NCI-H524 treated with DMSO at 0.1 percent for 48 hours (cell line): ENCODE measurements at regions not wholly inside any gene's neighbourhood (a gene's known extent, or its start where the extent isn't known, plus 50 kb on each side); places are given as distances from the start of the nearest gene placed in this dataset.
"Not testable (repeated sequence)": the region's sequence is repeated elsewhere in the genome, so short reads cannot be mapped to it uniquely, and the experiment has no call there.

Experiments
- DNase-seq: peaks from one replicate; lab custom pipeline; 2025; lab: John Stamatoyannopoulos, UW

- no peak for DNase-seq
Measured at GRCh38 chr7:23938215-23938614, 228.2 kb downstream of the STK31 start.

GRCh38 chr7:23938937-23939552 lies 229.0 kb downstream of the STK31 start:
- DNase-seq: peak; percentile 12

- DNase-seq: not testable (repeated sequence)
Measured at GRCh38 chr7:23939747-23940146, 229.7 kb downstream of the STK31 start.

GRCh38 chr7:23941551-23941950 lies 231.5 kb downstream of the STK31 start:
- no peak for DNase-seq

DNA sequence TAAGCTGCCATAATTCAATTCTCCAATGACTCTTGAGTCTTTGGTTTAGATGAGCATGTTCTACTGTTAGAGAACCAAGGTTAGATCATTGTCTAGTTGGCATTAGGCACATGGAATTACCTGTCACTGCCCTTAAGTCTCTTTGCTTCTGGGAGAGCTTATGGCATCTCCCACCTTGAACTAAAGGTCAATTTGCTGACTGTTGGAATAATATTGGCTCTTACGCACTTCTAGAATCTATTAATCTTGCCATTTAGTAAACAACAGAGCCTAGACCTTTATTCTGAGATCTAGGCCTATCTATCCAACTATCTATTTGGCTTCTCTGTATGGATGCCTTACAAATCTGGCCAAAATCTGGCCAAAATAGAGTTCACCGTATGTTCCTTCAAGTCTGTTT lies 232.0 kb downstream of the STK31 start:
- no peak for DNase-seq

GRCh38 chr7:23944131-23944530 lies 234.1 kb downstream of the STK31 start:
- DNase-seq: no peak

- DNase-seq: no peak
Measured at GRCh38 chr7:23945472-23945871, 235.5 kb downstream of the STK31 start.

DNA sequence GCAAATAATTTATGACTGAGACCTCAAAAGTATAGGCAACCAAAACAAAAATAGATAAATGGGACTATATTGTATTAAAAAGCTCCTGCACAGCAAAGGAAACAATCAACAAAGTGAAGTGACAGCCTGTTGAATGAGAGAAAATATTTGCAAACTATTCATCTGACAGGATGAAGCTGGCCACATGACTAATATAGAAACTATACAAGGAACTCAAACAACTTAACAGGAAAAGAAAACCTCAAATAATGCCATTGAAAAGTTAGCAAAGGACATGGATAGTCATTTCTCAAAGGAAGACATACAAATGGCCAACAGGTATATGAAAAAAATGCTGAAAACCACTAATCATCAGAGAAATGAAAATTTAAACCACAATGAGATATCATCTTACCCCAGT lies 245.1 kb downstream of the STK31 start:
- DNase-seq: no peak

DNA sequence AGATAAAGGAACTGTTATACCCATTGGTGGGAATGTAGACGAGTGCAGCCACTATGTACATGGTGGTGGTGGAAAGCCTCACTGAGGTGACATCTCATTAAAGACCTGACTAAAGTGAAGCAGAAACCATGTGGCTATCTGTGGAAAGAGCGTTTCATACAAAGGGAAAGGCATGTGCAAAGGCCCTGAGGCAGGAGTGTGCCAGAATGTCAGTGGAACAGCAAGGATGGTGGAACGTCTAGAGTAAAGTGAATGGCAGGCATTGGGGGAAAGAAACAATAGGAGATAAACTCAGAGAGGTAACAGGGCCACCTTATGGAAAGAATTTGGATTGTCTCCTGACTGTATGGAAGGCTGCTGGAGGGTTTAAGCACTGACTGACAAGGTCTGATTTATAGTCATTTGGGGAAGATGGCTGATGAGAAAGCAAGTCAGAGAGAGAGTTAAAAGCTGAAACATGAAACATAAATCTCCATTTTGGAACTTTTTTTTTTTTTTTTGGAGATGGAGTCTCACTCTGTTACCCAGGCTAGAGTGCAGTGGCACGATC lies 245.7 kb downstream of the STK31 start:
- no peak for DNase-seq

DNA sequence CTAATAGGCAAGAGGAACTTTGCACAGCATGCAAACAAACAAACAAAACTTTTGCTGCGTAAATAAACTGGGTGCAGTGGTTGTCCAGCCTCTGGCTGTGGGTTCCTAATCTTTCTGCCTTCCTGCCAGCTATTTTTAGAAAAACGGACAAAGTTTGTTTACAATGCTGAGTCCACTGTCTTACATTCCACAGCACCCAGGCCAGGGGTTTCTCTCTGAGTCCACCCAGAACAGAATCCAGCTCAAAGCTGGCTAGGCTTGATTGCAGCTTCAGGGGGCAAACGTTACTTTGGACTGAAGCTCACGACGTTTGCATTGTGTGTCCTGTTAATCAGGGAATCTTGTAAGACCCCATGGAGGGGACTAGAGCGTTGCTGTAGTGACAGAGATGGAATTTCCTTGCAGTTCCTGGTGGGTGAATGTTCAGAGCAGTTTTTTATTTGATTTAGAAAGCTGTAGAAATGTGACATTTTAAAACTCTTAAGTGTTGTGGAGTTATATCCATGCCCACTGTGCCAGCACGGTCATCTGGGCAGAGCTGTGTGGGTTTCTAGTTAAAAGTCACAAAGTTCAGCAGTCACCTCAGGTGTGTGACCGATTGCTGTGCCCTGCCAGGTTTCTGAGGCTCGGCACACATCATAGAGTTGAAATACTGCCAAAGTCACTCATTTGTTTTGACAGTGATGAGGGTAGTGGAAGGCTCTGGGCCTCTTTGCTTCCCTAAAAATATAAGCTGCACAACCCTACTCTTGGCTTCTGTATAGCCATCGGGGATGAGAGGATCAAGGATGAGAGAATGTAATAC lies 247.0 kb downstream of the STK31 start:
- no peak for DNase-seq

DNA sequence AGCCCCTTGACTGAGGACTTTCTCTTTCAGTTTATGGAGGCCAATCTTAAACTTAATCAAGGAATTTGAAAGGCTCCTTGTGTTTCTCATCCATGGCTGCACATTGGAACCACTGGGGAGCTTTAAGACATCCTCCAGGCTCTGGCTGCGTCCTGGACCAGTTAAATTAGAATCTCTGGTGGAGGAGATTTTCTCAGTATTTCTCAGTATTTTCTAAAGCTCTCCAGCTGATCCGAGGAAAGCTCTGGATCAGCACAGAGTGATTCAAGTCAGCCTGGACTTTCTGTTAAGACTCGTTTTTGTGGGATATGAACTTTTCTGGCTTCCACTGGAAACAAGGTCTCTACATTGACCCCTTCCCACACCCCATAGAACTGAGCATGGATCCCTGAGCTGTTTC lies 249.8 kb downstream of the STK31 start:
- DNase-seq: no peak

GRCh38 chr7:23960361-23960760 lies 250.3 kb downstream of the STK31 start:
- no peak for DNase-seq

DNA sequence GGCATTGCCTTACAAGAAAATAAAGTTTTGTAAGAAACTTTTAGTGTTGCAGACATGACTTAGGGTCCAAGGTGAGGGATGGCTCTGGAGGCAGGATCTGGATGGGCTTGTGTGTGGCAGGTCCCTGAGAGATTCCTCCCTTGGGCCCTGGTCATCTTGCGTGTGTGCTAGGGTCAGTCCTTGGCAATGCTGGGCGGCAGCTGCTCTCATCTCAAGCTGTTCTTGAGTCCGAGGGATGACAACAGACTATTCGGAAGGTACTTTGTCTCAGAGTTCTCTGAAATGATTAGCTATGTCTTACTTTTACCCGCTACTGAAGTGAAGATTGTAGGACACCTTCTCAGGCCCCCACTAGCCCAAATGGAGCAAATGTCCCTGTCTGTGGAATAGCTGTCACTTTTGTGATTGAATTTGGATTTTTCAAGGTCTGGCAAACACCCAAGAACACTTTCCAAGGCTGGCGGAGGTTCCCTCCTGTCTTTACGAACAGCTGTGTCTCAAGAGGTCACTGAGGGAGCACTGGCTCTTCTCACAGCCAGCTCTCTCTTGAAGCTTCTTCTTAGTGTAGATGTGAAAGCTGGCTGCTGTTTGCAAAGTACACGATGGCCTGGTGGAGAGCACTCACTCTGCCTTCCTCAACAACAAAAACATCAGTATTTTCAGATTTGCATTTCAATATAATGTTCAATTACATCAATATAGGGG lies 253.6 kb downstream of the STK31 start:
- no peak for DNase-seq

DNA sequence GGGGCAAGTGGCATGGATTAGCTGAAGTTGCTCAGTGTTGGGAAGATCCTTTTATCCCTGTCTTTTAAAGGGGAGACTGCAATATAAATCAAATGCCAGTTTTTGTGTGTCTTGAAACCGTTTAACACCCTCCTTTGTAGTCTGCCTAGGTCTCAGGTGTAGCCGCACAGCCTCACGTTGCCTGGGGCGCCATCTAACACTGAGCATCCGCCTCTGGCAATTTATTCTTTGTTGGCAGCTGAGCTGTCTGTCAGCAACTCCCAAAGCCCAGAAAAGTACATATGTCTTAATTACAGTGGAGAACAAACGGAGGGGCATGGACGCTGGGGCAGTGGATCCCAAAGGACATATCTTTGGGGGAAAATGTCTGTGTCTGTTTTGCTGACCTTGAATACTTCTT lies 254.7 kb downstream of the STK31 start:
- no peak for DNase-seq

- no peak for DNase-seq
Measured at GRCh38 chr7:23965296-23965695, 255.3 kb downstream of the STK31 start.

DNA sequence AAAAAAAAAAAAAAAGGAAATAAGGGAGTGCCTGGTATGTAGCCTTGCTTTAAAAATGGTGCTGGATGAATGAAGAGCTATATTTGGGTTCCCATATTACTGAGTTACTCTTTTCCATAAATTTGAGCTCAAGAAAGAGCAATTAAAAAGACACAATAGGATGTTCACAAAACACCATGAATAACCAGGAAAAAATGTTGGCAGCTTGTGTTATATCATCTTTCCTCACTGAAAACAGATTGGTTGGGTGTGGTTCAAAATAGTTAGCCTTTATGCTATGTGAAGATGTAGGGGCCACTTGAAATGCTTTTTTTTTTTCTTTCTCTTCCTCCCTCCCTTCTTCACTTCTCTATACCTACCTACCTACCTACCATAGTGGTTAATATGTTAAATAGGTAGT lies 256.9 kb downstream of the STK31 start:
- no peak for DNase-seq

DNA sequence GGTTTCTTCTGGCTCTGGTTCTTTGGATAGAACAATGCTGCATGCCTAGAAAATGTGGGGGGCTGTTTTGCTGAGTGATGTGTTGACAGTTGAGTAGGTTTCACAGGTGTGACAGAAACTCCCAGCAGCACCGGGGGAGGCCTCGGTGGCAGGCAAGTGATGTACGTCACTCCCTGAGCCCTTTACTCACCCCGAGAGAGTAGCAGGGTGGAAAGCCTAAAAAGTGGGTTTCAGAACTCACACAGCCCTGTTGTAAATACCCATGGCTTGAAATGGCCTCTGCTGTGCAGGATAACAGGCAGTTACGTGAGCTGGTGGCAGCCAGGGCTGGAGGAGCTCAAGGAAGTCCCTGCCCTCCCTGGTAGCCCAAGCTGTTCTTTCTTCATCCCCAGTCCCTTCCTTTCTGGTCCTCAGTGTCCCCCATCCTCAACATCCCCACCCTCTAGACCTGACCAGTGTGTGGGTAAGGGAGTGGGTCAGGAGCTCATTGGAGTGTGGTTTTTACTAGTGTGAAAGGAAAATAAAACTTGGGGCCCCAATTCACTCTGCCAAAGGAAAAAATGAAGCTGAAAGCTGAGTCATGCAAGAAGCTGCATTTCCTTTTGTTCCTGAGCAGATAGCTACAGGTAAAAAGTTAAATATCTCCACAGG lies 258.1 kb downstream of the STK31 start:
- no peak for DNase-seq

DNA sequence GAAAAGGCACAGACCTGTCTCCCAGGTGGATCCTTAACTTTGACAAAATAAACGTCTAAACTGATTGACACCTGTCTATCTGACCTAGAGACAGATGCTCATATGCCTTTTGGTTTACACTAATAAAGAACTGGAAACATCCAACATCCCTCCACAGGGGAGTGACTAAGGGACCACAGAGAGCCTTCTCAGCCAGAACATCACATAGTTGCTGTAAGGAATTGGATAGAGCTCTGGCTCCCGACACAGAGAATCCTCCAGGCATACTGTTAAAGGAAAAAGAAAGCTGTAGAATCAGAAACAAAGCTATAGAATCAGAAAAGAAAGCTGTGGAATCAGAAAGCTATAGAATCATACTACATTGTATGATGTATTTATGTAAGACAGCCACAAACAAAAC lies 258.8 kb downstream of the STK31 start:
- DNase-seq: no peak

DNA sequence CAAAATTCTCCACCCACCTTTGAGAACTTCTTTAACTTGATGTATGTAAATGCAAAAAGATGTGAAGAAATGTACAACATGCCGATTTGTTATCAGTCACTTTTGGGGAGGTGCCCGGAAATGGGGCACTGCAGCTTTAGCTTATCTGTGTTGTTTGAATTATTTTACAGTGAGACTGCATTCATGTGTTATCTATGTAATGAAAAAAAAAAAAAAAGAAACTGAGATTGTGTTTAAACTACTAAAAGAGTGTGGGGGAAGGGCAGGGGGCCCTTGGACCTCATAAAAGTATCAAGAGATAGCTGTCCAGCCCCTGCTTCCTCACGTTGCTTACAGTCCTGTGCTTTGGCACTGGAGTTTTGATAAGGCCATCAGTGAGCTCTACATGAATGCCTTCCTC lies 259.4 kb downstream of the STK31 start:
- DNase-seq: no peak

DNA sequence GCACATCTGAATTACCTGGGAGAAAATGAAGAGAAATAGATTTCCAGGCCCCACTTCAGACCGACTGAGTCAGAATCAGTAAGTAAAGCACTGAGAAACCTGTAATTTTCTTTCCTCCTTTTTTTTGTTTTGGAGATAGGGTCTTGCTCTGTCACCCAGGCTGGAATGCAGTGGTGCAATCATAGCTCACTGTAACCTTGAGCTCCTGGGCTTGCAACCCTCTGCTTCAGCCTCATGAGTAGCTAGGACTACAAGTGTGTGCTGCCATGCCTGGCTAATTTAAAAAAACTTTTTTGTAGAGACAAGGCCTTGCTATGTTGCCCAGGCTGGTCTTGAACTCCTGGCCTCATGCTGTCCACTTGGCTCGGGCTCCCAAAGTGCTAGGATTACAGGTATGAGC lies 260.2 kb downstream of the STK31 start:
- DNase-seq: no peak

GRCh38 chr7:23971031-23971430 lies 261.0 kb downstream of the STK31 start:
- DNase-seq: no peak

- DNase-seq: no peak
Measured at GRCh38 chr7:23972057-23972456, 262.0 kb downstream of the STK31 start.
